Gastroesophageal sphincter (tissue), 3 donors: ENCODE measurements at regions not wholly inside any gene's neighbourhood (a gene's known extent, or its start where the extent isn't known, plus 50 kb on each side); places are given as distances from the start of the nearest gene placed in this dataset.

Experiments used
- EP300 ChIP-seq: sonication (generic); formaldehyde crosslinking; IDR thresholded peaks from one replicate; pipeline ENCODE4 v1.6.1; 2017; ENCODE audit warnings: antibody characterized with exemption, mild to moderate bottlenecking
- POLR2A ChIP-seq, 2 donors: fragments of 450-650 bp; IDR thresholded peaks; one replicate each; pipeline ENCODE4 v1.6.1; 2017; ENCODE audit warnings: antibody characterized with exemption in 2 of 2, mild to moderate bottlenecking in 2 of 2, moderate library complexity in 1 of 2
- TF ChIP-seq, protein P1 (sequence below), 4 experiments: fragments of 200-600 bp in 2 of 4; fragments of 450-650 bp in 2 of 4; sonication (generic) in 1 of 4; IDR thresholded peaks; one replicate each; pipeline ENCODE4 v1.5.1; 2017 to 2019; ENCODE audit warnings: antibody characterized with exemption in 4 of 4, mild to moderate bottlenecking in 2 of 4, moderate library complexity in 2 of 4

DNA sequence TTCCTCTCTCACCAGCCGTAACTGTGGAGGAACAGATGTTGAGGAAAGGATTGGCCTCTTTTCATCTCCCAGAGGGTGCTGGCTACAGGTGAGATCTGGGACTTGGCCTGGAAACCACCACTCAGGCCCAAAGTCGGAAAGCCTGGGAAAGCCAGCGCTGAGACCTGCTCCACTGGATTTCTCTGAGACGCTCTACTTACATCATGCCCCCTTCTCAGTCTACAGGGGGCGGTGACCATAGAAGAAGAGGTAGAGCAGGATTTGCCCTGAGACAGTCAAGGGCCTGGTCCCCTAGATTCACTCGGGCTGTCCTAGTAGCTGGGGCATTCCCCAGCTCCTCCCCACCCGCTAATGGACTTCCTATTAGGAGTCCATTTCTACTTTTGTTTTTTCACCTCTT lies 80.9 kb downstream of the C3orf38 start:
- TF ChIP-seq, protein P1, sequence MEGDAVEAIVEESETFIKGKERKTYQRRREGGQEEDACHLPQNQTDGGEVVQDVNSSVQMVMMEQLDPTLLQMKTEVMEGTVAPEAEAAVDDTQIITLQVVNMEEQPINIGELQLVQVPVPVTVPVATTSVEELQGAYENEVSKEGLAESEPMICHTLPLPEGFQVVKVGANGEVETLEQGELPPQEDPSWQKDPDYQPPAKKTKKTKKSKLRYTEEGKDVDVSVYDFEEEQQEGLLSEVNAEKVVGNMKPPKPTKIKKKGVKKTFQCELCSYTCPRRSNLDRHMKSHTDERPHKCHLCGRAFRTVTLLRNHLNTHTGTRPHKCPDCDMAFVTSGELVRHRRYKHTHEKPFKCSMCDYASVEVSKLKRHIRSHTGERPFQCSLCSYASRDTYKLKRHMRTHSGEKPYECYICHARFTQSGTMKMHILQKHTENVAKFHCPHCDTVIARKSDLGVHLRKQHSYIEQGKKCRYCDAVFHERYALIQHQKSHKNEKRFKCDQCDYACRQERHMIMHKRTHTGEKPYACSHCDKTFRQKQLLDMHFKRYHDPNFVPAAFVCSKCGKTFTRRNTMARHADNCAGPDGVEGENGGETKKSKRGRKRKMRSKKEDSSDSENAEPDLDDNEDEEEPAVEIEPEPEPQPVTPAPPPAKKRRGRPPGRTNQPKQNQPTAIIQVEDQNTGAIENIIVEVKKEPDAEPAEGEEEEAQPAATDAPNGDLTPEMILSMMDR (IDR thresholded peaks at IDR 0.05), result no peak
- TF ChIP-seq EP300, result no peak
- no peak for TF ChIP-seq POLR2A (IDR thresholded peaks at IDR 0.05)
